NT2/D1 (cell line): ENCODE measurements at regions not wholly inside any gene's neighbourhood (a gene's known extent, or its start where the extent isn't known, plus 50 kb on each side); places are given as distances from the start of the nearest gene placed in this dataset.

Experiments used
- SUZ12 ChIP-seq: IDR thresholded peaks from 2 replicates; pipeline ENCODE4 v1.6.1; 2011; ENCODE audit not compliant: insufficient read length, insufficient read depth; ENCODE audit errors: extremely low read depth
- YY1 ChIP-seq: IDR thresholded peaks from 2 replicates; pipeline ENCODE4 v1.6.1; 2011; ENCODE audit not compliant: insufficient read length, insufficient read depth
- ZNF274 ChIP-seq: IDR thresholded peaks from 2 replicates; pipeline ENCODE4 v1.6.1; 2011; ENCODE audit warnings: mild to moderate bottlenecking, low read depth, low read length

- no peak for TF ChIP-seq ZNF274
- TF ChIP-seq YY1, result no peak
- no peak for TF ChIP-seq SUZ12
These were observed 1214.0 kb downstream of the ROBO2 start for GRCh38 chr3:78253860-78254259.
